Stromal cell of bone marrow (primary cell): ENCODE measurements at regions not wholly inside any gene's neighbourhood (a gene's known extent, or its start where the extent isn't known, plus 50 kb on each side); places are given as distances from the start of the nearest gene placed in this dataset.
"Not testable (repeated sequence)": the region's sequence is repeated elsewhere in the genome, so short reads cannot be mapped to it uniquely, and the experiment has no call there.

ENCODE experiments used
- DNase-seq: peaks from one replicate; pipeline ENCODE4 v3.0.0-alpha.2; 2012; ENCODE audit warnings: low read depth

DNA sequence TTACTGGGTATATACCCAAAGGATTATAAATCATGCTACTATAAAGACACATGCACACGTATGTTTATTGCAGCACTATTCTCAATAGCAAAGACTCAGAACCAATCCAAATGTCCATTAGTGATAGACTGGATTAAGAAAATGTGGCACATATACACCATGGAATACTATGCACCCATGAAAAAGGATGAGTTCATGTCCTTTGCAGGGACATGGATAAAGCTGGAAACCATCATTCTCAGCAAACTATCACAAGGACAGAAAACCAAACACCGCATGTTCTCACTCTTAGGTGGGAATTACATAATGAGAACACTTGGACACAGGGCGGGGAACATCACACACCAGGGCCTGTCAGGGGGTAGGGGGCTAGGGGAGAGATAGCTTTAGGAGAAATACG, 186.1 kb upstream of the FTMT start:
- DNase-seq, result not testable (repeated sequence)

DNA sequence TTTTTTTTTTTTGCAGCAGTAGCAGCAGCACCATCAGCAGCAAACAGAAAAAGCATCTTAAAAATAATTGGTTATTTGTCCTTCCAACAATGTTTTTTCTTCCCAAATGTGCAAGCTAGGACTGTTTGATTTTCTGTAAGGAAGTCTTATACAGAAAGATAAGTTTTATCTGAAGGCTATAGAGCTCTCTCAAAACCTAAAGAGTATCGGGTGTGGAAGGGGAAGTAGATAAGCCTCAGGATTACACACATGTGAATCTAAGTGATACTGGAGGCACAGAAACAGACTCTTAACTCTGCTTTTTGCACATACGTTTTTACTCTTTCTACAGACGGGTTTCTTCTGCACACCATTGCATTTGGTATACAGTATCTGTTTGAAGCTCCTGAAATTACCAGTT, 184.4 kb upstream of the FTMT start:
- DNase-seq, result no peak

GRCh38 chr5:121668635-121669034, 183.0 kb upstream of the FTMT start:
- peak; percentile 6 for DNase-seq

- DNase-seq, result no peak
Measured at GRCh38 chr5:121671624-121672023, 180.1 kb upstream of the FTMT start.

DNA sequence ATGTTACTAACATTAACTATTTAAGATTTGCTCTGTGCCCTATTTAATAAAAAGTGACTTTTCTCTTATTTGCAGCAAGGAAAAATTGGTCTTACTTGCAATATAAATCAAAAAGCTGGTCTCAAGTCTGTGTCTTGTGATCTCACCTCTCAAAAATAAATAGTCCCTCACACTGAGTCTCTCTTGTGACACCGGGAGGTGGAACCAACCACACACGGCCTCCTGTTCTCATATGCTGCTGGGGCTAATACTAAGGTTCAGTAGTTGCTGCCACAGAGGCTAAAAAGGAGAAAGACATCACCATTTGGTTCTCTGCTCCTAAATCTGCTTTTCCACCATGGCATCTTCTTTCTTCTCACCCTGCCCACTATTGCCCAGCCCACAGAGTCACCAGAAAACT, 175.8 kb upstream of the FTMT start:
- no peak for DNase-seq

DNA sequence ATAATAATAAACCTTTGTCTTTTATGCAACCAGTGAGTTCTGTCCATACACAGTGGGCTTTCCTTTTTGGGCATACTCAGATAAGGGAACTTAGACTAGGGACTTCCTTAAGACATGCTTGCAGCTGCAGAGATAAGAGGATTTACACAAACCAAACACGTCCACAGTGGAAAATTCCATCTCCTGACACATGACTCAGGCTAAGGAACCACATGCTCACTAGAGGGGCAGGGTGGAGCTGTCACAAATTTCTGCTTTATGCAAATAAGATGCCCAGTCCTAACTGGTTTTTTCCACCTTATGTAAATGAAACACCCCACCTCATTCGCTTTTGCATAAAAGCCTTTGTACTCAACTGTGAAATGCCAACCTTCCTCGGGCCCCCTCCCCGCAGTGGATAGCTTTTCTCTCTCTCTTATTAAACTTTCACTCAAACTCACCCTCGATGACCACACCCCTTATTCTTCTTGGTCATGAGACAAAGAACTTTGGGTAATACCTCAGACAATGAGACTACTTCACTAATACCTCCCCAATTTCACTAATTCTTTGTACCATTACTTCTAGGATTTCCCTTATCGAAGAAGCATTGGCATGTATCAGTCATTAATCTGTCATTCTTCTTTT, 170.3 kb upstream of the FTMT start:
- no peak for DNase-seq

GRCh38 chr5:121688126-121688525, 163.6 kb upstream of the FTMT start:
- no peak for DNase-seq

DNA sequence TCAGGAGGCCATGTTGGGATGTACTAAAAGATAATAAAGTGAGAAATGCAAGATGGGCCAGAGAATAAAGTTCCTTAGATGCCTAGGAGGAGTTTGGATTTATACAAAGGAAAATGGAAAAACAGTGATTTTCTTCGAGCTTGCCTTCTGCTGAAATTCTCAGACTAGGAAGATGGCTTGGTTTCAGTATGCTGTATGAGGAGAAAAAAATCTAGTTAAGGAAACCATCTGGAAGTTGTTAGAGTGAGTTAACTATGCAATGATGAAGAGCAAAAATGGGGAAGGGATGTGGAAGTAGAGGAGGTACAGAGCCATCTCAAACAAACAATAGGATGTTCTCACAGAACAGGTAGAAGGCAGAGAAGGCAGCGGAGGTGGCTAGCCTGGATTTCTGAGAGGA, 162.9 kb upstream of the FTMT start:
- no peak for DNase-seq

GRCh38 chr5:121691478-121691877, 160.2 kb upstream of the FTMT start:
- no peak for DNase-seq

- DNase-seq, result no peak
Measured at GRCh38 chr5:121692158-121692557, 159.5 kb upstream of the FTMT start.

GRCh38 chr5:121693864-121694263, 157.8 kb upstream of the FTMT start:
- no peak for DNase-seq

GRCh38 chr5:121695307-121695706, 156.4 kb upstream of the FTMT start:
- DNase-seq, result no peak

DNA sequence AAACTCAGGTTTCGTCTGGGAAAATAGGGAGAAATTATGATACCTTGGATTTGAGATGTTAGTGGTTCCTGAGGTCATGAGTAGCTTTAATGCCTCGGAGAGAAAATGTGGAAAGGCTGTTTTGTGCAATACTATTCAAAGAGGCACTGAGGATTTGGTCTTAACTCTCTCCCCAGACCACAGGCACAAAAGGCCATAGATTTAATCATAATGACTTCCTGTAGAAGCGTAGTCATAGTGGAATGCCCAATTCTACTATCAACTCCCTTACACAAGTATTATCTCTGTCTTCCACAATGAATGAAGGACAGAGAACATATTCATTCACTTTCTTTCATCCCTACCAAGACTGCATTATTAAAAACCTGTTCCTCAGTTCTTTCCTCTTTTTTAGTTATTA, 153.0 kb upstream of the FTMT start:
- no peak for DNase-seq

- DNase-seq, result no peak
Measured at GRCh38 chr5:121701731-121702130, 150.0 kb upstream of the FTMT start.

- no peak for DNase-seq
Measured at GRCh38 chr5:121702682-121703081, 149.0 kb upstream of the FTMT start.

DNA sequence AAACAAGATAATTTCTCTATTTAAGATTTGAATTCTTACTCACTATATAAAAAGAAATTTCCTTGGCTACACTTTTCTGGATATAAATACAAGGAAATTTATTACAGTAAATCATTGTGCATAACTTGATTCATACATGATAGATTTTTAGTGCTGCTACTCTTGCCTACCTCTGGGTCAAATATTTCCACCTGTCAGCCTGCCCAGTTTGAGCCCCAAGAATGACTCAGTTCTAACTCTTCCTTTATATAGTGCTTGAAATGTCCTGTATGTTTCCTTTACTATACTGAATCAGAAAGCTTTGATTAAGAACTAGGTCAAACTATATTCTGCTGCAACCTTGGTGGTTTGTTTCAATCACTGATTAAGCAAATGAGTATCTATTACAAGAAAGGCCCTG, 147.4 kb upstream of the FTMT start:
- no peak for DNase-seq

- DNase-seq, result no peak
Measured at GRCh38 chr5:121706686-121707085, 145.0 kb upstream of the FTMT start.

GRCh38 chr5:121707178-121707577, 144.5 kb upstream of the FTMT start:
- DNase-seq, result no peak

GRCh38 chr5:121711416-121711815, 140.3 kb upstream of the FTMT start:
- no peak for DNase-seq

GRCh38 chr5:121719255-121719654, 132.4 kb upstream of the FTMT start:
- DNase-seq, result no peak

- no peak for DNase-seq
Measured at GRCh38 chr5:121725450-121725849, 126.2 kb upstream of the FTMT start.

DNA sequence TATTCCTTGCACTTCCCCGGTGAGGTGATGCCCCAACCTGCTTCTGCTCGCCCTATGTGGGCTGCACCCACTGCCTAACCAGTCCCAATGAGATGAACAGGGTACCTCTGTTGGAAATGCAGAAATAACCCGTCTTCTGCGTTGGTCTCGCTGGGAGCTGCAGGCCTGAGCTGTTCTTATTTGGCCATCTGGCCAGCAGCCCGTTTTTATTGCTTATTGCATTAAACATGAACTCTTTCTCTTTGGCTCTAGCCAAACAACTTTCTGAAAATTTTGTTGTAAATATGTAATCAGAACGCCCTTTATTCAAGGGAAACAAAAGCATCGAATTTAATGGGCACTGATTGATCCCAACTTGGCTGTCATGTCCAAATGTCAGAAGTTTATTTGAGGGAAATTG, 124.7 kb upstream of the FTMT start:
- DNase-seq, result no peak

- no peak for DNase-seq
Measured at GRCh38 chr5:121731377-121731776, 120.3 kb upstream of the FTMT start.

- DNase-seq, result no peak
Measured at GRCh38 chr5:121735618-121736017, 116.1 kb upstream of the FTMT start.

DNA sequence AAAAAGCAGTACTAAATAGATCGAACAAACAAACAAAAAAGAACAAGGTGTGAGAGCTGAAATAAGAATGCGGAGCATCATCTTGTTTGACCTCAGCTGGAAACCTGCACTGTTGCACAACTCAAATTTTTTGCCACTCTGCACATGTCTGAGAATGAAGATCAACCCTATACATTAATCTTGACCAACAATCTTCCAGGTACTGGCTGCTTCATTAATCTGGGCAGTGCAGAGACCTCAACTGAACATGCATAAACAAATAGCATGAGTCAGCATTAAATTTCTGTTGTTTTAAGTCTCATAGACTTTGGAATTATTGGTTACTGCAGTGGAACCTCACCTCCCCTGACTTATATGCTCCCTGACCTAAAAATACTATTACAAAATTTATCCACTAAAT, 114.6 kb upstream of the FTMT start:
- DNase-seq, result no peak
